ENCODE measurements at regions not wholly inside any gene's neighbourhood (a gene's known extent, or its start where the extent isn't known, plus 50 kb on each side); places are given as distances from the start of the nearest gene placed in this dataset.

DNA sequence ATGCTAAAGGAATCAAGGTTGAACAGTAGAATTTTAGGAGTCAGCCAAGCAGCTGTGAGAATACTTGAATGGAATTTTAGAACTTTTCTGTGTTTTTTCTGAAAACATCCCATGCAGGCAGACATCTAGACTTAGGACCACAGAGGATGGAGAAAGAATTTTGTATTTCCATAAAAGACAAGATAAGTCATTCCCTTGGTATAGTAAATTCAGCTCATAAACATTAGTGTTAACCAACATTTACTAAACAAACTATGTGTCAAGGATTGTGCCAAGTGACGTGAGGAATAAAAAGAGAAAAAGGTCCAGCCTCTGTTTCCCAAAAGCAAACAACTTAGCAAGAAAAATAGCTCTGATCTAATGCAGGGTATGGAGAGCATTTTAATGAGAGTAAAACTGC is 210.2 kb upstream of the NR5A2 start:
- intact Hi-C loops (cut with DNase I): no loop called here
- H3K4me3 ChIP-seq: no peak overlapping the region
- no peak overlapping the region for H3K27ac ChIP-seq
- TF ChIP-seq, protein P1, sequence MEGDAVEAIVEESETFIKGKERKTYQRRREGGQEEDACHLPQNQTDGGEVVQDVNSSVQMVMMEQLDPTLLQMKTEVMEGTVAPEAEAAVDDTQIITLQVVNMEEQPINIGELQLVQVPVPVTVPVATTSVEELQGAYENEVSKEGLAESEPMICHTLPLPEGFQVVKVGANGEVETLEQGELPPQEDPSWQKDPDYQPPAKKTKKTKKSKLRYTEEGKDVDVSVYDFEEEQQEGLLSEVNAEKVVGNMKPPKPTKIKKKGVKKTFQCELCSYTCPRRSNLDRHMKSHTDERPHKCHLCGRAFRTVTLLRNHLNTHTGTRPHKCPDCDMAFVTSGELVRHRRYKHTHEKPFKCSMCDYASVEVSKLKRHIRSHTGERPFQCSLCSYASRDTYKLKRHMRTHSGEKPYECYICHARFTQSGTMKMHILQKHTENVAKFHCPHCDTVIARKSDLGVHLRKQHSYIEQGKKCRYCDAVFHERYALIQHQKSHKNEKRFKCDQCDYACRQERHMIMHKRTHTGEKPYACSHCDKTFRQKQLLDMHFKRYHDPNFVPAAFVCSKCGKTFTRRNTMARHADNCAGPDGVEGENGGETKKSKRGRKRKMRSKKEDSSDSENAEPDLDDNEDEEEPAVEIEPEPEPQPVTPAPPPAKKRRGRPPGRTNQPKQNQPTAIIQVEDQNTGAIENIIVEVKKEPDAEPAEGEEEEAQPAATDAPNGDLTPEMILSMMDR (IDR thresholded peaks at IDR 0.05): no peak
- H3K9me3 ChIP-seq: no peaks in the 10 kb centered on the region
- no peaks in the 10 kb centered on the region for H3K4me1 ChIP-seq
- H3K27me3 ChIP-seq: no peaks in the 10 kb centered on the region
- no peak for DNase-seq (ENCODE audit: low spot score in 2 of 2)
- H3K36me3 ChIP-seq: no peaks in the 10 kb centered on the region

DNA sequence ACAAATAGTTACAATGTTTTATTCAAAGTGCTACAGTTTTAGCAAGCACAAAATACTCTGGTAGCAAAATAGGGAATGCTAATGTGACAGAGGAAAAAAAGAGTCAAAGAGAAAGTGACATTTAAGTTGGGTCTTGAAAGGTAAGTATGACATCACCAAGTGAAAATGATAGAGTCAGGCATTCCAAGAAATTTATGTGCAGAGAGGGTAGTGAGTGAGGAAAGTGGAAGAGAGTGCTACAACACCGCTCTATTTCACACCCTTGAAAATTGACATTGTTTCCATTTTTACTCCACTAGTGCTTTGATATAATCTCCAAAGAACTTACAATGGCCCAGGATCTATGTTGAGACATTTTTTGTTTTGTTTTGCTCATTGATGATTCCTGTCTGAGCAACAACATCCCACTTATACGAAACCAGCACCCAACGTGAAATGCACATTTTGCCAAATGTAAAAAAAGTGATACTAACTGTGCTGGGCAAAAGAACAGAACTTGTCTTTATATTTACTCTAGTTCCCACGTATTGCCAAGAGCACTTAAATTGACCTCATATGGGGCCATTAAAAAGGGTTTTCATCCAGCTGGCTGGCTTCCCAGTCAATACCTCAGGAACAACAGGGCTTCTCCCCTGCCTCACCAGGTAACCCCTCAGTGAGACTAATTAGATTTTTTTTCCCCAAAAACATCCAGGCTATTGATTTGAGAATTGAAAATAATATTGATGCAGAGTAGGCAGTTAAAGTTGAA is 206.3 kb upstream of the NR5A2 start:
- DNase-seq (ENCODE audit: low spot score in 2 of 2): no peak
- no peak overlapping the region for H3K4me3 ChIP-seq
- intact Hi-C loops (cut with DNase I): no loop called here

DNA sequence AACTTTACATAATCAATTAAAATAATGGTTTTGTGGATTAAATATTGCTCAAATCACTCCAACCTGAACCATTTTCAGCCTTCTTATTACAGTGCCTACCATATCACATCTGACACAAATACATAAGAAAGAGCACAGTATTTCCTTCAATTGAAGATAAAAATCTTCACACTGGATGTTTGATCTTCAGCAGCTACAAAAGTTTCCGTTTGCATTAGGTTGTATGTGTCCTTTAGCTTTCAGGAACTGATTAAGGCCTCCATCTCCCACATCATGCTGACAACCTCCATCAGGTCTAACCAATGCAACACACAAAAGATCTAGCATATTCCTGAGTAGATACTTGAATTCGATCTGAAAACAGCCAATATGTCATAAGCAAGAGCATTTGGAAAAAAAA is 195.1 kb upstream of the NR5A2 start:
- TF ChIP-seq, protein P1 (IDR thresholded peaks at IDR 0.05): no peak
- Histone ChIP-seq H3K36me3 (no peaks in the 10 kb centered on the region), H3K4me3 (no peak overlapping the region), H3K27ac (no peak overlapping the region), H3K4me1 (no peaks in the 10 kb centered on the region), H3K9me3 (no peaks in the 10 kb centered on the region), H3K27me3 (no peaks in the 10 kb centered on the region)
- DNase-seq (ENCODE audit: low spot score in 2 of 2): no peak
- intact Hi-C loops (cut with DNase I): no loop called here

More for the DNA sequence above, 206.3 kb upstream of the NR5A2 start:
- TF ChIP-seq, protein P1 (IDR thresholded peaks at IDR 0.05): no peak
- no peaks in the 10 kb centered on the region for H3K9me3 ChIP-seq
- no peaks in the 10 kb centered on the region for H3K4me1 ChIP-seq
- no peaks in the 10 kb centered on the region for H3K27me3 ChIP-seq
- no peak overlapping the region for H3K27ac ChIP-seq
- H3K36me3 ChIP-seq: no peaks in the 10 kb centered on the region

DNA sequence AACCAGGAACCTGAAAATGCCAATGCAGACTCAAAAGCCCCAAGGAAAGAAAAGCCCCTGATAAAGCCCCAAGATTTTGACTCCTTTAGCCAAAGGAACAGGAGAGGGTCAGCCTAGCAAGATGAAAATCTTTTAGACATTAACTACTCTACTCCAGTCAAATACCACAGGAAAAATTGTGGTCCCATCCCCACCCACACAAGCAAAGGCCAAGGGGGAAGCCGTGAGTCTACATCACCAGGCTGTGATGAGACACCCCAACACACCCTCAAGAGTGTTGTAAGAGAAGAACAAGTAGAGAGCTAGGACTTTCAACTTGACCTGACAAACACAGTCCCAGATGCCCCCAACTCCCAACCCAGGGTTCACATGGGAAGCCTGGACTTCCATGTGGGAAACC is 192.8 kb upstream of the NR5A2 start:
- TF ChIP-seq, protein P1 (IDR thresholded peaks at IDR 0.05): no peak

DNA sequence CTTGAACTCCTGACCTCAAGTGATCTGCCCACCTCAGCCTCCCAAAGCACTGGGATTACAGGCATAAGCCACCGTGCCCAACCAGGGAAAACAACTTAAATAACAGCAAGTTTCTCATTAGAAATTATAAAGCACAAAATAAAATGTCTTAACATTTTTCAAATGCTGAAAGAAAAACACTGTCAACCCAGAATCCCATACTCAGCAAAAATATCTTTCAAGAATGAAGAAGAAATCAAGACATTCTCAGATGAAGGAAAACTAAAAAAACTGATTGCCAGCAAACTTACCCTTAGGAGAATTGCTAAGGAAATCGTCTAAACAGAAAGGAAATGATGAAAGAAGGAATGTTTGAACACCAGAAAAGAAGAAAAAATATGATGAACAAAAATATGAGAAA is 191.1 kb upstream of the NR5A2 start:
- Histone ChIP-seq H3K27me3 (no peaks in the 10 kb centered on the region), H3K9me3 (no peaks in the 10 kb centered on the region), H3K4me1 (no peaks in the 10 kb centered on the region), H3K27ac (no peak overlapping the region), H3K4me3 (no peak overlapping the region), H3K36me3 (no peaks in the 10 kb centered on the region)
- intact Hi-C loops (cut with DNase I): no loop called here
- TF ChIP-seq, protein P1 (IDR thresholded peaks at IDR 0.05): no peak
- DNase-seq (ENCODE audit: low spot score in 2 of 2): no peak

More for the DNA sequence above, 192.8 kb upstream of the NR5A2 start:
- no peaks in the 10 kb centered on the region for H3K27me3 ChIP-seq
- intact Hi-C loops (cut with DNase I): no loop called here
- no peak overlapping the region for H3K4me3 ChIP-seq
- H3K9me3 ChIP-seq: no peaks in the 10 kb centered on the region
- H3K27ac ChIP-seq: no peak overlapping the region
- DNase-seq (ENCODE audit: low spot score in 2 of 2): no peak
- H3K36me3 ChIP-seq: no peaks in the 10 kb centered on the region
- H3K4me1 ChIP-seq: no peaks in the 10 kb centered on the region

All from ascending aorta (tissue), 2 donors.